Right lobe of liver (tissue), 6 donors: ENCODE measurements at regions not wholly inside any gene's neighbourhood (a gene's known extent, or its start where the extent isn't known, plus 50 kb on each side); places are given as distances from the start of the nearest gene placed in this dataset.

Experiments
- ATAC-seq, 4 donors: fragments of 200-7000 bp; cut with Tn5 transposase; one replicate each; pipeline ENCODE4 v1.9.1; 2020; ENCODE audit warnings: mild to moderate bottlenecking in 4 of 4, moderate library complexity in 4 of 4
- DNase-seq, 3 donors: peaks; one replicate each; pipeline ENCODE4 v3.0.0-alpha.2; 2020
- H3K27ac ChIP-seq, 3 donors: fragments of 200-600 bp; one replicate each; pipeline ENCODE4 v1.8.0; 2022
- H3K27me3 ChIP-seq, 2 donors: fragments of 200-600 bp; one replicate each; pipeline ENCODE4 v1.8.0; 2022
- H3K36me3 ChIP-seq, 4 donors: fragments of 200-600 bp; sonication (generic) in 1 of 4; one replicate each; pipeline versions ENCODE4 v1.5.1 to v1.8.0; 2017 to 2022; ENCODE audit warnings: control low read depth in 1 of 4
- H3K4me1 ChIP-seq, 4 donors: fragments of 200-600 bp; sonication (generic) in 1 of 4; one replicate each; pipeline versions ENCODE4 v1.5.1 to v1.8.0; 2017 to 2022; ENCODE audit warnings: control low read depth in 1 of 4
- H3K4me3 ChIP-seq, 3 donors: fragments of 200-600 bp; one replicate each; pipeline ENCODE4 v1.8.0; 2022
- H3K9me3 ChIP-seq, 4 donors: fragments of 200-600 bp; sonication (generic) in 1 of 4; one replicate each; pipeline versions ENCODE4 v1.5.1 to v1.8.0; 2017 to 2022; ENCODE audit warnings: control low read depth in 1 of 4
- POLR2A ChIP-seq: fragments of 450-650 bp; IDR thresholded peaks from one replicate; pipeline ENCODE4 v1.6.1; 2017; ENCODE audit warnings: antibody characterized with exemption, mild to moderate bottlenecking
- WGBS: methylation state at CpG from one replicate; pipeline ENCODE4 v1.1.6; 2018; ENCODE audit warnings: low coverage, low lambda C conversion rate; ENCODE audit not compliant: insufficient coverage; ENCODE audit errors: missing lambda C conversion rate; 5-methylcytosine and 5-hydroxymethylcytosine counted together
- intact Hi-C, 2 donors: fragments of 100-400 bp; cut with DNase I; formaldehyde crosslinking; loops; one replicate each; pipeline versions ENCODE4 v1.11.2 to v1.14.1; 2022
- TF ChIP-seq, protein P1 (sequence below), 4 donors: fragments of 200-600 bp in 3 of 4; fragments of 450-650 bp in 1 of 4; IDR thresholded peaks; one replicate each; pipeline versions ENCODE4 v1.5.1 to v1.8.0; 2016 to 2022; ENCODE audit warnings: antibody characterized with exemption in 4 of 4, mild to moderate bottlenecking in 2 of 4
- donor health status: DM: no; HTN: yes; CAD: no.
- donor health status: DM: no; HTN: no; CAD: no.
- donor health status: DM: no; HTN: no; CAD: no.
- donor health status: DM: no; HTN: yes; CAD: no.
- donor health status: DM: no; HTN: yes; CAD: no.

- Histone ChIP-seq H3K4me1 (no peaks in the 10 kb centered on the region), H3K4me3 (no peak overlapping the region), H3K36me3 (no peaks in the 10 kb centered on the region), H3K9me3 (no peaks in the 10 kb centered on the region), H3K27me3 (no peaks in the 10 kb centered on the region), H3K27ac (no peak overlapping the region)
- WGBS: 53% methylated on average over 5 of the region's 6 CpGs
- intact Hi-C loops: no loop called here
- DNase-seq (no peak), ATAC-seq (no peak)
- TF ChIP-seq, protein P1, sequence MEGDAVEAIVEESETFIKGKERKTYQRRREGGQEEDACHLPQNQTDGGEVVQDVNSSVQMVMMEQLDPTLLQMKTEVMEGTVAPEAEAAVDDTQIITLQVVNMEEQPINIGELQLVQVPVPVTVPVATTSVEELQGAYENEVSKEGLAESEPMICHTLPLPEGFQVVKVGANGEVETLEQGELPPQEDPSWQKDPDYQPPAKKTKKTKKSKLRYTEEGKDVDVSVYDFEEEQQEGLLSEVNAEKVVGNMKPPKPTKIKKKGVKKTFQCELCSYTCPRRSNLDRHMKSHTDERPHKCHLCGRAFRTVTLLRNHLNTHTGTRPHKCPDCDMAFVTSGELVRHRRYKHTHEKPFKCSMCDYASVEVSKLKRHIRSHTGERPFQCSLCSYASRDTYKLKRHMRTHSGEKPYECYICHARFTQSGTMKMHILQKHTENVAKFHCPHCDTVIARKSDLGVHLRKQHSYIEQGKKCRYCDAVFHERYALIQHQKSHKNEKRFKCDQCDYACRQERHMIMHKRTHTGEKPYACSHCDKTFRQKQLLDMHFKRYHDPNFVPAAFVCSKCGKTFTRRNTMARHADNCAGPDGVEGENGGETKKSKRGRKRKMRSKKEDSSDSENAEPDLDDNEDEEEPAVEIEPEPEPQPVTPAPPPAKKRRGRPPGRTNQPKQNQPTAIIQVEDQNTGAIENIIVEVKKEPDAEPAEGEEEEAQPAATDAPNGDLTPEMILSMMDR (IDR thresholded peaks at IDR 0.05): no peak
- no peak for TF ChIP-seq POLR2A
Measured at GRCh38 chr4:55722132-55722531, 86.0 kb upstream of the NMU start.

- no peaks in the 10 kb centered on the region for H3K9me3 ChIP-seq
- 18% methylated on average over 2 of the region's 2 CpGs for WGBS
Measured at GRCh38 chr4:55723403-55723802, 87.3 kb upstream of the NMU start.

GRCh38 chr4:55725057-55725456 is 89.0 kb upstream of the NMU start:
- no peak for TF ChIP-seq POLR2A
- TF ChIP-seq, protein P1 (IDR thresholded peaks at IDR 0.05): no peak

More at GRCh38 chr4:55723403-55723802, 87.3 kb upstream of the NMU start:
- no peak for ATAC-seq
- no peaks in the 10 kb centered on the region for H3K36me3 ChIP-seq
- no peaks in the 10 kb centered on the region for H3K27me3 ChIP-seq
- TF ChIP-seq POLR2A: no peak
- TF ChIP-seq, protein P1 (IDR thresholded peaks at IDR 0.05): no peak
- H3K4me3 ChIP-seq: no peak overlapping the region
- intact Hi-C loops: no loop called here
- H3K4me1 ChIP-seq: no peaks in the 10 kb centered on the region
- H3K27ac ChIP-seq: no peak overlapping the region
- no peak for DNase-seq

DNA sequence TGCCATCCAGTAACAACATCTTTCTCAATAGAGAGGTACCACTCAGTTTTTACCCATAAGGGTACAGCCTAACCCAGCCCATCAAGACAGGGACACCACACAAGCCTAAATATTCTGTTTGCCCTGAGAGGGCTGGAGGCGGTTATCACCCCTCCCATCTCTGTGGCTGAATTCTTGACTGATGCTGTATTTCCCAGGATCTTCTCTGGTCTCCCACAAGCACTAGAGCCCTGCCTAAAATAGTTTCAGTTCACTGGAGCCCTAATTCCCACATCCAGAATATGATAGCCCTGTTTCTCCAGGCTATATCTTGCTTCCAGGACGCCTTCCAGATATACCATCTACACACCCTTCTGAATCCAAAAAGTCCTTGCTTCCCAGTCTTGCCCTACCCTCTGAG is 91.6 kb upstream of the NMU start:
- no peaks in the 10 kb centered on the region for H3K4me1 ChIP-seq
- no peaks in the 10 kb centered on the region for H3K27me3 ChIP-seq
- no peak overlapping the region for H3K4me3 ChIP-seq
- DNase-seq: no peak
- 58% methylated on average over 2 of the region's 2 CpGs for WGBS
- ATAC-seq: no peak
- H3K36me3 ChIP-seq: no peaks in the 10 kb centered on the region
- no peaks in the 10 kb centered on the region for H3K9me3 ChIP-seq
- TF ChIP-seq, protein P1 (IDR thresholded peaks at IDR 0.05): no peak
- no peak overlapping the region for H3K27ac ChIP-seq
- intact Hi-C loops: no loop called here

More at GRCh38 chr4:55725057-55725456, 89.0 kb upstream of the NMU start:
- Histone ChIP-seq H3K27ac (no peak overlapping the region), H3K9me3 (no peaks in the 10 kb centered on the region), H3K36me3 (no peaks in the 10 kb centered on the region), H3K4me3 (no peak overlapping the region), H3K27me3 (no peaks in the 10 kb centered on the region), H3K4me1 (no peaks in the 10 kb centered on the region)
- WGBS: 37% methylated on average over 4 of the region's 4 CpGs
- intact Hi-C loops: no loop called here
- ATAC-seq (no peak), DNase-seq (no peak)
